LNCAP (cell line): ENCODE measurements at regions not wholly inside any gene's neighbourhood (a gene's known extent, or its start where the extent isn't known, plus 50 kb on each side); places are given as distances from the start of the nearest gene placed in this dataset.

Experiments used
- CTCF ChIP-seq: fragments of 450-650 bp; IDR thresholded peaks from 2 replicates; pipeline ENCODE4 v1.5.1; 2017; ENCODE audit warnings: mild to moderate bottlenecking

GRCh38 chr15:35783203-35783602 is 237.2 kb upstream of the DPH6 start:
- no peak for TF ChIP-seq CTCF

GRCh38 chr15:35784745-35785144 is 238.8 kb upstream of the DPH6 start:
- TF ChIP-seq CTCF = no peak

- no peak for TF ChIP-seq CTCF
Observed at GRCh38 chr15:35810007-35810406, 264.0 kb upstream of the DPH6 start.

GRCh38 chr15:35813573-35813972 is 267.6 kb upstream of the DPH6 start:
- TF ChIP-seq CTCF = no peak

- no peak for TF ChIP-seq CTCF
Observed at GRCh38 chr15:35818846-35819245, 272.9 kb upstream of the DPH6 start.

- no peak for TF ChIP-seq CTCF
Observed at GRCh38 chr15:35822153-35822552, 276.2 kb upstream of the DPH6 start.

- TF ChIP-seq CTCF = no peak
Observed at GRCh38 chr15:35827141-35827540, 281.2 kb upstream of the DPH6 start.

- no peak for TF ChIP-seq CTCF
Observed at GRCh38 chr15:35827911-35828310, 281.9 kb upstream of the DPH6 start.
